ENCODE measurements at regions not wholly inside any gene's neighbourhood (a gene's known extent, or its start where the extent isn't known, plus 50 kb on each side); places are given as distances from the start of the nearest gene placed in this dataset.
A peak's percentile ranks its signal among the peaks of the same experiment; 100 is the strongest.

- intact Hi-C loops (cut with DNase I): no loop called here
- H3K4me3 ChIP-seq (ENCODE audit: low read length): no peak overlapping the region
- H3K9me3 ChIP-seq (ENCODE audit: control insufficient read depth, low read length): no peaks in the 10 kb centered on the region
- DNase-seq (no peak), ATAC-seq (peak in 1 of 2 donors; percentile 13)
- no peaks in the 10 kb centered on the region for H3K4me1 ChIP-seq (ENCODE audit: control insufficient read depth, insufficient read depth, low read length)
- H3K27ac ChIP-seq (ENCODE audit: low read length): no peak overlapping the region
- no peaks in the 10 kb centered on the region for H3K27me3 ChIP-seq (ENCODE audit: control insufficient read depth, insufficient read depth)
- 86% methylated on average over 20 of the region's 20 CpGs for WGBS
Measured at GRCh38 chr9:16318516-16319060, 551.9 kb downstream of the BNC2 start.

- intact Hi-C loops (cut with DNase I): no loop called here
- ATAC-seq (no peak), DNase-seq (no peak)
- H3K4me3 ChIP-seq (ENCODE audit: low read length): no peak overlapping the region
- H3K9me3 ChIP-seq (ENCODE audit: control insufficient read depth, low read length): no peaks in the 10 kb centered on the region
- 95% methylated on average over 3 of the region's 3 CpGs for WGBS
- no peaks in the 10 kb centered on the region for H3K4me1 ChIP-seq (ENCODE audit: control insufficient read depth, insufficient read depth, low read length)
- no peak overlapping the region for H3K27ac ChIP-seq (ENCODE audit: low read length)
- no peaks in the 10 kb centered on the region for H3K27me3 ChIP-seq (ENCODE audit: control insufficient read depth, insufficient read depth)
Measured at GRCh38 chr9:16319646-16320045, 550.8 kb downstream of the BNC2 start.

GRCh38 chr9:16320338-16320902, 550.0 kb downstream of the BNC2 start:
- H3K9me3 ChIP-seq (ENCODE audit: control insufficient read depth, low read length): no peaks in the 10 kb centered on the region
- ATAC-seq (no peak), DNase-seq (no peak)
- no peak overlapping the region for H3K4me3 ChIP-seq (ENCODE audit: low read length)
- 95% methylated on average over 5 of the region's 5 CpGs for WGBS
- intact Hi-C loops (cut with DNase I): no loop called here
- no peak overlapping the region for H3K27ac ChIP-seq (ENCODE audit: low read length)
- no peaks in the 10 kb centered on the region for H3K27me3 ChIP-seq (ENCODE audit: control insufficient read depth, insufficient read depth)
- H3K4me1 ChIP-seq (ENCODE audit: control insufficient read depth, insufficient read depth, low read length): no peaks in the 10 kb centered on the region

- Histone ChIP-seq H3K27ac (ENCODE audit: low read length) (no peak overlapping the region), H3K27me3 (ENCODE audit: control insufficient read depth, insufficient read depth) (no peaks in the 10 kb centered on the region), H3K4me3 (ENCODE audit: low read length) (no peak overlapping the region), H3K4me1 (ENCODE audit: control insufficient read depth, insufficient read depth, low read length) (no peaks in the 10 kb centered on the region), H3K9me3 (ENCODE audit: control insufficient read depth, low read length) (no peaks in the 10 kb centered on the region)
- ATAC-seq (peak; percentile 50 to 89), DNase-seq (peak in 2 of 3 donors; percentile 53 to 64)
- 59% methylated on average over 7 of the region's 7 CpGs for WGBS
- intact Hi-C loops (cut with DNase I): no loop called here
Measured at GRCh38 chr9:16321461-16322119, 548.9 kb downstream of the BNC2 start.

GRCh38 chr9:16322849-16323248, 547.6 kb downstream of the BNC2 start:
- DNase-seq (no peak), ATAC-seq (no peak)
- H3K27ac ChIP-seq (ENCODE audit: low read length): no peak overlapping the region
- H3K9me3 ChIP-seq (ENCODE audit: control insufficient read depth, low read length): no peaks in the 10 kb centered on the region
- 72% methylated on average over 6 of the region's 6 CpGs for WGBS
- intact Hi-C loops (cut with DNase I): no loop called here
- H3K27me3 ChIP-seq (ENCODE audit: control insufficient read depth, insufficient read depth): no peaks in the 10 kb centered on the region
- no peak overlapping the region for H3K4me3 ChIP-seq (ENCODE audit: low read length)
- no peaks in the 10 kb centered on the region for H3K4me1 ChIP-seq (ENCODE audit: control insufficient read depth, insufficient read depth, low read length)

- Histone ChIP-seq H3K4me3 (ENCODE audit: low read length) (no peak overlapping the region), H3K27me3 (ENCODE audit: control insufficient read depth, insufficient read depth) (no peaks in the 10 kb centered on the region), H3K9me3 (ENCODE audit: control insufficient read depth, low read length) (no peaks in the 10 kb centered on the region), H3K27ac (ENCODE audit: low read length) (no peak overlapping the region), H3K4me1 (ENCODE audit: control insufficient read depth, insufficient read depth, low read length) (no peaks in the 10 kb centered on the region)
- WGBS: 94% methylated on average over 6 of the region's 6 CpGs
- intact Hi-C loops (cut with DNase I): no loop called here
- no peak for ATAC-seq
- no peak for DNase-seq
Measured at GRCh38 chr9:16325966-16326365, 544.5 kb downstream of the BNC2 start.

- ATAC-seq (no peak), DNase-seq (peak in 1 of 3 donors; percentile 79)
- H3K9me3 ChIP-seq (ENCODE audit: control insufficient read depth, low read length): no peaks in the 10 kb centered on the region
- no peaks in the 10 kb centered on the region for H3K27me3 ChIP-seq (ENCODE audit: control insufficient read depth, insufficient read depth)
- H3K4me1 ChIP-seq (ENCODE audit: control insufficient read depth, insufficient read depth, low read length): no peaks in the 10 kb centered on the region
- no peak overlapping the region for H3K4me3 ChIP-seq (ENCODE audit: low read length)
- intact Hi-C loops (cut with DNase I): no loop called here
- H3K27ac ChIP-seq (ENCODE audit: low read length): no peak overlapping the region
- WGBS: 82% methylated on average over 3 of the region's 3 CpGs
Measured at GRCh38 chr9:16328349-16328748, 542.1 kb downstream of the BNC2 start.

- ATAC-seq: peak; percentile 62 to 69
- peak; percentile 55 to 83 (median 81) for DNase-seq
- intact Hi-C loops (cut with DNase I): no loop called here
Measured at GRCh38 chr9:16329671-16330113, 540.8 kb downstream of the BNC2 start.

GRCh38 chr9:16331031-16331430, 539.4 kb downstream of the BNC2 start:
- 53% methylated on average over 2 of the region's 2 CpGs for WGBS
- ATAC-seq (no peak), DNase-seq (no peak)
- Histone ChIP-seq H3K9me3 (ENCODE audit: control insufficient read depth, low read length) (no peaks in the 10 kb centered on the region), H3K4me1 (ENCODE audit: control insufficient read depth, insufficient read depth, low read length) (no peaks in the 10 kb centered on the region), H3K27me3 (ENCODE audit: control insufficient read depth, insufficient read depth) (no peaks in the 10 kb centered on the region), H3K4me3 (ENCODE audit: low read length) (no peak overlapping the region), H3K27ac (ENCODE audit: low read length) (no peak overlapping the region)
- intact Hi-C loops (cut with DNase I): no loop called here

More at GRCh38 chr9:16329671-16330113, 540.8 kb downstream of the BNC2 start:
- Histone ChIP-seq H3K4me3 (ENCODE audit: low read length) (no peak overlapping the region), H3K27ac (ENCODE audit: low read length) (no peak overlapping the region), H3K4me1 (ENCODE audit: control insufficient read depth, insufficient read depth, low read length) (no peaks in the 10 kb centered on the region), H3K27me3 (ENCODE audit: control insufficient read depth, insufficient read depth) (no peaks in the 10 kb centered on the region), H3K9me3 (ENCODE audit: control insufficient read depth, low read length) (no peaks in the 10 kb centered on the region)
- WGBS: 52% methylated on average over 9 of the region's 9 CpGs

- H3K27ac ChIP-seq (ENCODE audit: low read length): no peak overlapping the region
- no peaks in the 10 kb centered on the region for H3K27me3 ChIP-seq (ENCODE audit: control insufficient read depth, insufficient read depth)
- H3K9me3 ChIP-seq (ENCODE audit: control insufficient read depth, low read length): no peaks in the 10 kb centered on the region
- DNase-seq (no peak), ATAC-seq (no peak)
- H3K4me3 ChIP-seq (ENCODE audit: low read length): no peak overlapping the region
- WGBS: 49% methylated on average over 5 of the region's 5 CpGs
- no peaks in the 10 kb centered on the region for H3K4me1 ChIP-seq (ENCODE audit: control insufficient read depth, insufficient read depth, low read length)
- intact Hi-C loops (cut with DNase I): no loop called here
Measured at GRCh38 chr9:16331527-16331926, 538.9 kb downstream of the BNC2 start.

GRCh38 chr9:16333691-16334090, 536.8 kb downstream of the BNC2 start:
- intact Hi-C loops (cut with DNase I): no loop called here
- H3K4me1 ChIP-seq (ENCODE audit: control insufficient read depth, insufficient read depth, low read length): no peaks in the 10 kb centered on the region
- DNase-seq (no peak), ATAC-seq (no peak)
- 68% methylated on average over 7 of the region's 7 CpGs for WGBS
- H3K27me3 ChIP-seq (ENCODE audit: control insufficient read depth, insufficient read depth): no peaks in the 10 kb centered on the region
- H3K4me3 ChIP-seq (ENCODE audit: low read length): no peak overlapping the region
- no peaks in the 10 kb centered on the region for H3K9me3 ChIP-seq (ENCODE audit: control insufficient read depth, low read length)
- H3K27ac ChIP-seq (ENCODE audit: low read length): no peak overlapping the region

Measured in right cardiac atrium (tissue), 5 donors.